ENCODE measurements at regions not wholly inside any gene's neighbourhood (a gene's known extent, or its start where the extent isn't known, plus 50 kb on each side); places are given as distances from the start of the nearest gene placed in this dataset.

DNA sequence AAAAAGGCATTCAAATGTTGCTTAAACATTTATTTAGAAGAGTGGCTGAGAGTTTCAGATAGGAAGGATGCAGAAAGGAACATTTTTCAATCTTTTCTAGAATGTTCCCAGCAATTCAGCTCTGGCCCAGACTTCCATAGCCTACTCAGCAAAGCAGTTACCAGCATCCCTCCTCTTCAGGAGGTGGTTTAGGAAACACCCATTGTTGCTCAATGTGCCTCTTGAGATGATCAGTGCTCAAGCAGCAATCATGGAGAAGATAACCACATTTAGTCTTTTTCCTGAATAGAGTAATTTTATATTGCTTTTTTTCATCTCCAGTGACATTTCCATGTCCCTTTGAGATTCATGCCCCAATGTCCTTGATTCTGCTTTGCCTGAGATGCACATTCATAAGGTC lies 328.7 kb upstream of the PPARGC1A start (continued):
- TF ChIP-seq, protein P1, sequence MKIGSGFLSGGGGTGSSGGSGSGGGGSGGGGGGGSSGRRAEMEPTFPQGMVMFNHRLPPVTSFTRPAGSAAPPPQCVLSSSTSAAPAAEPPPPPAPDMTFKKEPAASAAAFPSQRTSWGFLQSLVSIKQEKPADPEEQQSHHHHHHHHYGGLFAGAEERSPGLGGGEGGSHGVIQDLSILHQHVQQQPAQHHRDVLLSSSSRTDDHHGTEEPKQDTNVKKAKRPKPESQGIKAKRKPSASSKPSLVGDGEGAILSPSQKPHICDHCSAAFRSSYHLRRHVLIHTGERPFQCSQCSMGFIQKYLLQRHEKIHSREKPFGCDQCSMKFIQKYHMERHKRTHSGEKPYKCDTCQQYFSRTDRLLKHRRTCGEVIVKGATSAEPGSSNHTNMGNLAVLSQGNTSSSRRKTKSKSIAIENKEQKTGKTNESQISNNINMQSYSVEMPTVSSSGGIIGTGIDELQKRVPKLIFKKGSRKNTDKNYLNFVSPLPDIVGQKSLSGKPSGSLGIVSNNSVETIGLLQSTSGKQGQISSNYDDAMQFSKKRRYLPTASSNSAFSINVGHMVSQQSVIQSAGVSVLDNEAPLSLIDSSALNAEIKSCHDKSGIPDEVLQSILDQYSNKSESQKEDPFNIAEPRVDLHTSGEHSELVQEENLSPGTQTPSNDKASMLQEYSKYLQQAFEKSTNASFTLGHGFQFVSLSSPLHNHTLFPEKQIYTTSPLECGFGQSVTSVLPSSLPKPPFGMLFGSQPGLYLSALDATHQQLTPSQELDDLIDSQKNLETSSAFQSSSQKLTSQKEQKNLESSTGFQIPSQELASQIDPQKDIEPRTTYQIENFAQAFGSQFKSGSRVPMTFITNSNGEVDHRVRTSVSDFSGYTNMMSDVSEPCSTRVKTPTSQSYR (CRISPR knock-in tag; IDR thresholded peaks at IDR 0.05), result no peak
- TF ChIP-seq CREM (CRISPR knock-in tag; IDR thresholded peaks at IDR 0.05), result no peak
- TF ChIP-seq TCF7 (CRISPR knock-in tag; IDR thresholded peaks at IDR 0.05; ENCODE audit: low read depth), result no peak
- no peak for TF ChIP-seq ZNF138 (CRISPR knock-in tag; conservative IDR thresholded peaks at IDR 0.05)
- no peak for TF ChIP-seq ZNF232 (CRISPR knock-in tag; IDR thresholded peaks at IDR 0.05)

DNA sequence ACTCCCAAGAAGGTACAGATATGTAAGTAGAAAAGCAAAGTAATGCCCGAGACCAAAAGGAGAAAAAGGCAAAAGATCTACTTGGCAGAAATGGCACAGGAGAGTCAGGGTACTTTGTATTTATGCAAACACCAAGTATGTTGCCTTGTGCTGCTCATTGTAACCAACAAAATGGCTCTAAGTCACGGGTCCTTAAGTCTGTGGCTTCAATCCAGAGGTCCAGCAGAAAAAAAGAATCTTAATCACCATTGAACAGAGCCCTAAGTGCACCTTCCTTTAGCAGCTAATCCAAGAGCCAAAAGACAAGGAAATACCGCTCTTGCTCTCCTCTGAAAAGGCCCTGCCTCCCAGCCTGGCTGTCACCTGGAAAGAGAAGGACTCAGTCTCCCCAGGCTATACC lies 324.9 kb upstream of the PPARGC1A start:
- TF ChIP-seq JAZF1 (CRISPR knock-in tag; IDR thresholded peaks at IDR 0.05) (no peak), ZNF263 (CRISPR knock-in tag; IDR thresholded peaks at IDR 0.05; ENCODE audit: low read depth) (no peak), ELF4 (CRISPR knock-in tag; IDR thresholded peaks at IDR 0.05; ENCODE audit: low read depth) (no peak), NFATC4 (CRISPR knock-in tag; IDR thresholded peaks at IDR 0.05) (no peak), NFE2L1 (CRISPR knock-in tag; IDR thresholded peaks at IDR 0.05) (no peak), MYBL2 (CRISPR knock-in tag; IDR thresholded peaks at IDR 0.05) (no peak), NR3C1 (CRISPR knock-in tag; conservative IDR thresholded peaks at IDR 0.05; ENCODE audit: low read depth) (no peak), MXD4 (CRISPR knock-in tag; IDR thresholded peaks at IDR 0.05; ENCODE audit: borderline replicate concordance) (no peak), JUN (CRISPR knock-in tag; IDR thresholded peaks at IDR 0.05) (no peak), ZNF121 (CRISPR knock-in tag; IDR thresholded peaks at IDR 0.05) (no peak), FOXJ3 (CRISPR knock-in tag; IDR thresholded peaks at IDR 0.05; ENCODE audit: borderline replicate concordance) (no peak), FOXP1 (CRISPR knock-in tag; IDR thresholded peaks at IDR 0.05; ENCODE audit: borderline replicate concordance) (no peak), ZNF671 (CRISPR knock-in tag; IDR thresholded peaks at IDR 0.05) (no peak), SMAD4 (CRISPR knock-in tag; IDR thresholded peaks at IDR 0.05) (no peak)
- TF ChIP-seq, protein P1 (CRISPR knock-in tag; IDR thresholded peaks at IDR 0.05), result no peak
- TF ChIP-seq, protein P2, sequence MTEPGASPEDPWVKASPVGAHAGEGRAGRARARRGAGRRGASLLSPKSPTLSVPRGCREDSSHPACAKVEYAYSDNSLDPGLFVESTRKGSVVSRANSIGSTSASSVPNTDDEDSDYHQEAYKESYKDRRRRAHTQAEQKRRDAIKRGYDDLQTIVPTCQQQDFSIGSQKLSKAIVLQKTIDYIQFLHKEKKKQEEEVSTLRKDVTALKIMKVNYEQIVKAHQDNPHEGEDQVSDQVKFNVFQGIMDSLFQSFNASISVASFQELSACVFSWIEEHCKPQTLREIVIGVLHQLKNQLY (CRISPR knock-in tag; IDR thresholded peaks at IDR 0.05), result no peak
- Mint-ChIP-seq H3K27me3 (ENCODE audit: low read depth) (peaks cover 3% of the 10 kb centered on the region), H3K36me3 (peaks cover 2% of the 10 kb centered on the region; the same call in 1 of the 2 replicates), H3K4me3 (no peak overlapping the region), H3K27ac (no peak overlapping the region), H3K4me1 (0 out of 2 replicates have a peak, but pooled peaks cover 3% of the 10 kb centered on the region), H3K9me3 (peaks cover 11% of the 10 kb centered on the region)
- DNase-seq (ENCODE audit: low spot score), result no peak
- ATAC-seq, result no peak
- CTCF ChIA-PET, result no interaction called here
- POLR2A ChIA-PET, result no interaction called here

DNA sequence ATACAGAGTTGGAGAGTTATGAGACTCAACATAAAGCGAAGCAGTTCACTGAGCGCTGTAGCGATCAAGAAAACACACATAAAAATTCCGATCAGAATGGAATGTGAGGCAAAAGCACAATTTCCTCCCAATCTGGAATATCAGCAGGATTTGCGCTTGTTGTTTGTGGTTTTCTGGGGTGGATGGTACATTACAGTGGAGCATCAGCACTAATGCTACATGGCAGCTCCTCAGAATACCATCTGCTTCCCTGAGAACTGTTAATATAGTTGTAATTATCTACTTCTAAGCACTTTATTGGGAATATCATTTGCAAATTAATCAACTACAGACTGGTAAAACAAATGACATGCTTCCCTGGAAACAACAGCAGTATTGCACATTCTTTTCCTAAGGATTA lies 324.1 kb upstream of the PPARGC1A start:
- Mint-ChIP-seq H3K27ac (no peak overlapping the region), H3K4me1 (0 out of 2 replicates have a peak, but pooled peaks cover 3% of the 10 kb centered on the region), H3K27me3 (ENCODE audit: low read depth) (peaks cover 3% of the 10 kb centered on the region), H3K4me3 (no peak overlapping the region), H3K36me3 (peaks cover 2% of the 10 kb centered on the region; the same call in 1 of the 2 replicates), H3K9me3 (peaks cover 7% of the 10 kb centered on the region)
- DNase-seq (ENCODE audit: low spot score) (no peak), ATAC-seq (no peak)
- POLR2A ChIA-PET, result no interaction called here
- CTCF ChIA-PET, result no interaction called here
- no peak for TF ChIP-seq NFATC4 (CRISPR knock-in tag; IDR thresholded peaks at IDR 0.05)
- no peak for TF ChIP-seq IRF2 (CRISPR knock-in tag; IDR thresholded peaks at IDR 0.05; ENCODE audit: borderline replicate concordance, low read depth)
- TF ChIP-seq ZNF416 (CRISPR knock-in tag; IDR thresholded peaks at IDR 0.05), result no peak
- TF ChIP-seq SMAD3 (CRISPR knock-in tag; IDR thresholded peaks at IDR 0.05; ENCODE audit: borderline replicate concordance), result no peak
- no peak for TF ChIP-seq JAZF1 (CRISPR knock-in tag; IDR thresholded peaks at IDR 0.05)
- TF ChIP-seq ZNF423 (CRISPR knock-in tag; IDR thresholded peaks at IDR 0.05), result no peak
- TF ChIP-seq, protein P3, sequence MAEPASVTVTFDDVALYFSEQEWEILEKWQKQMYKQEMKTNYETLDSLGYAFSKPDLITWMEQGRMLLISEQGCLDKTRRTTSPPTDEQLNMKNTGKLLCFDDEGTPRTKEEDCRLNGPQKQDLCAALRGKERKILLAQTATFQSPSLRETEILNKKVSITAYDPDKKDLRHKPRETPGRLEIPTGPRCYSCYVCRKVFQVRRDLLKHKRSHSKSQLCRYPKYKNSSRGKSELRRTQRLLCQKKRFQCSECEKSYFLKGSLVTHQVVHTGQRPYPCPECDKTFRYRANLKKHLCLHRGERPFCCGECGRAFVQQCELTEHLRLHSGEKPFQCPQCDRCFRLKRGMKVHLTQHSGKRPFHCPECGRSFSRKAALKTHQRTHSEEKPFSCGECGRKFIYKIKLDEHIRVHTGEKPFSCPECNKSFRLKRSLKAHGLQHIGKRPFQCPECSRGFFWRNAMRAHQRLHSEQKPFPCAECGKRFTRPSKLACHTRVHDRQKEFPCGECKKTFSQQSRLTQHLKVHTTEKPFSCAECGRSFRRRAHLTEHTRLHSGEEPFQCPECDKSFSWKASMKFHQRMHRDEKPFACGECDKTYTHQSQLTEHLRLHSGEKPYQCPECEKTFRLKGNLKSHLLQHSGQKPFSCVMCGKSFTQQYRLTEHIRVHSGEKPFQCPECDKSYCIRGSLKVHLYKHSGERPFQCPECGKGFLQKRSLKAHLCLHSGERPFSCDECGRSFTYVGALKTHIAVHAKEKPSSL (CRISPR knock-in tag; conservative IDR thresholded peaks at IDR 0.05), result no peak
- TF ChIP-seq, protein P1 (CRISPR knock-in tag; IDR thresholded peaks at IDR 0.05), result no peak
